K562 (cell line): ENCODE measurements at regions not wholly inside any gene's neighbourhood (a gene's known extent, or its start where the extent isn't known, plus 50 kb on each side); places are given as distances from the start of the nearest gene placed in this dataset.

Experiments used
- ARID3A ChIP-seq: IDR thresholded peaks from 2 replicates; pipeline ENCODE4 v1.6.1; 2012; ENCODE audit warnings: low read depth, low read length, improper control_type of control experiment, borderline replicate concordance
- ASH1L ChIP-seq: fragments of 450-650 bp; IDR thresholded peaks from 2 replicates; pipeline ENCODE4 v1.6.1; 2018; ENCODE audit warnings: borderline replicate concordance, mild to moderate bottlenecking, low read depth; ENCODE audit not compliant: partially characterized antibody
- C11orf30 ChIP-seq: fragments of 450-650 bp; IDR thresholded peaks from 2 replicates; pipeline ENCODE4 v1.6.1; 2016; ENCODE audit warnings: low read depth, mild to moderate bottlenecking
- CBX1 ChIP-seq: sonication (generic); IDR thresholded peaks from 2 replicates; pipeline ENCODE4 v1.6.1; 2016; ENCODE audit warnings: antibody characterized with exemption, low read depth, mild to moderate bottlenecking
- CEBPB ChIP-seq: fragments of 450-650 bp; IDR thresholded peaks from 2 replicates; pipeline ENCODE4 v1.6.1; 2016; ENCODE audit warnings: missing genetic modification characterization, missing compliant biosample characterization
- CHCHD3 ChIP-seq: fragments of 250-450 bp; sonication (Bioruptor Pico); IDR thresholded peaks from 2 replicates; pipeline ENCODE4 v2.1.2; 2022; ENCODE audit warnings: mild to moderate bottlenecking
- EP400 ChIP-seq: fragments of 450-650 bp; IDR thresholded peaks from 2 replicates; pipeline ENCODE4 v1.6.1; 2017; ENCODE audit warnings: antibody characterized with exemption, mild to moderate bottlenecking, moderate library complexity
- FOXK1 ChIP-seq: sonication (generic); formaldehyde crosslinking; IDR thresholded peaks from 2 replicates; pipeline ENCODE4 v1.8.0; 2022; ENCODE audit warnings: missing genetic modification reagents, mild to moderate bottlenecking, borderline replicate concordance
- PCBP2 ChIP-seq: fragments of 200-400 bp; formaldehyde crosslinking; IDR thresholded peaks from 2 replicates; pipeline ENCODE4 v1.6.1; 2018; ENCODE audit warnings: low read length, low read depth, mild to moderate bottlenecking, moderate library complexity; ENCODE audit not compliant: poor library complexity, severe bottlenecking
- SIN3A ChIP-seq, 2 experiments: fragments of 150-350 bp in 1 of 2; IDR thresholded peaks; 2 replicates each; pipeline ENCODE4 v1.6.1; 2011 to 2016; ENCODE audit warnings: borderline replicate concordance in 2 of 2, low read depth in 2 of 2, low read length in 2 of 2, mild to moderate bottlenecking in 2 of 2, moderate library complexity in 2 of 2; ENCODE audit not compliant: control insufficient read depth in 1 of 2
- SMC3 ChIP-seq: conservative IDR thresholded peaks from 2 replicates; pipeline ENCODE4 v1.6.1; 2011; ENCODE audit warnings: low read depth, low read length, improper control_type of control experiment; ENCODE audit not compliant: insufficient read depth
- TEAD4 ChIP-seq, 2 experiments: sonication (generic) in 1 of 2; formaldehyde crosslinking in 1 of 2; IDR thresholded peaks; 2 replicates each; pipeline versions ENCODE4 v1.6.1 to v1.8.0; 2012 to 2022; ENCODE audit warnings: borderline replicate concordance in 1 of 2, inconsistent platforms in 1 of 2, low read length in 1 of 2, mild to moderate bottlenecking in 1 of 2, missing genetic modification reagents in 1 of 2
- TFAP4 ChIP-seq: sonication (generic); formaldehyde crosslinking; IDR thresholded peaks from 2 replicates; pipeline ENCODE4 v1.8.0; 2022; ENCODE audit warnings: missing genetic modification reagents, mild to moderate bottlenecking, moderate library complexity, borderline replicate concordance
- XRCC4 ChIP-seq: IDR thresholded peaks from one replicate; pipeline ENCODE4 v1.6.1; 2011; ENCODE audit not compliant: insufficient read depth, insufficient read length; ENCODE audit errors: extremely low read depth
- ZBED1 ChIP-seq: IDR thresholded peaks from 2 replicates; pipeline ENCODE4 v1.6.1; 2014
- ZNF398 ChIP-seq: fragments of 250-450 bp; sonication (Bioruptor Pico); IDR thresholded peaks from 2 replicates; pipeline ENCODE4 v1.8.0; 2021; ENCODE audit warnings: moderate library complexity, mild to moderate bottlenecking, inconsistent platforms
- ZNF518B ChIP-seq: fragments of 250-450 bp; sonication (Bioruptor Pico); IDR thresholded peaks from 2 replicates; pipeline ENCODE4 v1.5.0; 2021; ENCODE audit warnings: mild to moderate bottlenecking, moderate library complexity
- ZNF695 ChIP-seq: fragments of 450-650 bp; formaldehyde crosslinking; IDR thresholded peaks from 2 replicates; pipeline ENCODE4 v1.4.0; 2020; ENCODE audit warnings: mild to moderate bottlenecking, moderate library complexity
- ZNF785 ChIP-seq: fragments of 250-450 bp; sonication (Bioruptor Pico); IDR thresholded peaks from 2 replicates; pipeline ENCODE4 v1.4.0; 2020; ENCODE audit warnings: mild to moderate bottlenecking

GRCh38 chr6:26200918-26201721 lies 113.9 kb downstream of the HFE start (continued):
- TF ChIP-seq CEBPB (tag) = peak; percentile 88
- TF ChIP-seq SIN3A (IDR thresholded peaks at IDR 0.05; ENCODE audit: borderline replicate concordance in 2 of 2, control insufficient read depth in 1 of 2, low read depth in 2 of 2, low read length in 2 of 2) = peak in 1 of 2 experiments; percentile 52; a peak in 1 of 4 replicates
- no peak for TF ChIP-seq EP400
- TF ChIP-seq ZNF518B (CRISPR knock-in tag) = no peak
- no peak for TF ChIP-seq ZNF695 (CRISPR knock-in tag)
- TF ChIP-seq FOXK1 (CRISPR knock-in tag) = 0 out of 2 replicates have a peak, but pooled peaks have one; percentile 66
- 0 out of 2 replicates have a peak, but pooled peaks have one; percentile 35 for TF ChIP-seq CBX1
- TF ChIP-seq PCBP2 = no peak
- no peak; the same call in 1 of the 2 replicates for TF ChIP-seq ZBED1
- 0 out of 2 replicates have a peak, but pooled peaks have one; percentile 17 for TF ChIP-seq TFAP4
- no peak for TF ChIP-seq SMC3
- TF ChIP-seq ASH1L = no peak
- no peak for TF ChIP-seq C11orf30
- no peak for TF ChIP-seq ARID3A
- TF ChIP-seq TEAD4 (IDR thresholded peaks at IDR 0.05; ENCODE audit: low read length) = no peak
- no peak for TF ChIP-seq TEAD4 (CRISPR knock-in tag; IDR thresholded peaks at IDR 0.05; ENCODE audit: borderline replicate concordance)
- no peak for TF ChIP-seq ZNF398 (CRISPR knock-in tag)
- peak; percentile 26; the same call in 1 of the 2 replicates for TF ChIP-seq CHCHD3 (CRISPR knock-in tag)
- no peak for TF ChIP-seq ZNF785 (CRISPR knock-in tag)
- no peak for TF ChIP-seq XRCC4
